Posterior cingulate gyrus (tissue), 11 donors: ENCODE measurements at regions not wholly inside any gene's neighbourhood (a gene's known extent, or its start where the extent isn't known, plus 50 kb on each side); places are given as distances from the start of the nearest gene placed in this dataset.

Experiments
- DNase-seq, 10 donors: peaks; one replicate each; pipeline versions ENCODE4 v3.0.0 to v3.0.0-alpha.2; 2020 to 2021; ENCODE audit warnings: mixed read lengths in 3 of 10
- intact Hi-C: fragments of 100-400 bp; cut with DNase I; formaldehyde crosslinking; loops from one replicate; pipeline ENCODE4 v1.15.1; 2023

- intact Hi-C loops, result no loop called here
- no peak for DNase-seq
Observed at GRCh38 chr18:24919181-24919797, 432.7 kb downstream of the ZNF521 start.

GRCh38 chr18:24922491-24922890 is 429.5 kb downstream of the ZNF521 start:
- intact Hi-C loops, result no loop called here
- DNase-seq, result no peak

DNA sequence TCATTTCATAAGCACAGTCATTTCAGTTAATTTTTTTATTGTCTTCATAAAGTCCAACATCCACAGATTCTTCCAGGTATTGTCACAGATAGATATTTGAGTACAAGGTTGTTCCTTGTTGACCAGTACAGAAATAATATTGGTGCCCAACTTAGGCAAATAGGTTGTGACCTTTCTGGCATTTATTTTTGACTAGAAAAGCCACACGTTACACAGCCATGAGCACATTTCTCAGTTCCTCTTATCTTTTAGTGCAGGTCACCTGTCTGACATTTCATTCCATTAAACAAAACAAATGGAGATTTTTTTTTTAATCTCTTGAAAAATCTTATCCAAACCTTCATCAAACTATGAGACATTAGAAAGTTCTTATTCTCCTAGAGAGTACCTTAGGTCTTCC is 428.8 kb downstream of the ZNF521 start:
- DNase-seq, result no peak
- intact Hi-C loops, result no loop called here

DNA sequence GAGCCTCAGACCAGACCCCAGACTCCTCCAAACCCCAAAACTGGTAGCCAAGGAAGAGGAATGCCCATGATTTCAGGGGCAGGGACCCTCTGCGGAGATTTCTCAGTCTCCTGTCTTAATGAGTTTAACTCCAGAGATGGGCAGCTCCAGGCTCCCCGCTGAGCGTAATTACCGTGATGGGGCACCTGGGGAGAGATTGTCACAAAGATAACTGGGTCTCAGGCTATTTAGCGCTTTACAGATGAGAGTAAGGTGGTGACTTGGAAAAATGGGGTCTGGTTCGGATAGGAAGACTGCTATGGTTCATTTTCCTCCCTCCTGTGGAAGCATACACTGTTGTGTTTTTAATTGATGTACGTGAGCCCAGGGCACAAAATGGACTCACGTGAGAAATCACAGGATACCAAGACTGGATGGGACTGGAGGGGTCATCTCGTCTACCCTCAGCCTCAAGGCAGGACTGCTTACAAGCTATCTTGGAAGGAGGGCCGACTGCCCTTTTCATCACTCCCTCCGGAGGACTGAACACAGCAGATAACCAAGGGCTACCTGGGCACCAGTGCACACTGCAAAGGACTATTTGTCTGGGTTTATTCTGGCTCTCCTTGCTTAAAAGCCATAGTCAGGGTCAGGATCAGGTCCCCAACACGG is 427.8 kb downstream of the ZNF521 start:
- DNase-seq, result no peak
- intact Hi-C loops, result no loop called here

GRCh38 chr18:24926649-24927048 is 425.3 kb downstream of the ZNF521 start:
- DNase-seq, result no peak
- intact Hi-C loops, result no loop called here

DNA sequence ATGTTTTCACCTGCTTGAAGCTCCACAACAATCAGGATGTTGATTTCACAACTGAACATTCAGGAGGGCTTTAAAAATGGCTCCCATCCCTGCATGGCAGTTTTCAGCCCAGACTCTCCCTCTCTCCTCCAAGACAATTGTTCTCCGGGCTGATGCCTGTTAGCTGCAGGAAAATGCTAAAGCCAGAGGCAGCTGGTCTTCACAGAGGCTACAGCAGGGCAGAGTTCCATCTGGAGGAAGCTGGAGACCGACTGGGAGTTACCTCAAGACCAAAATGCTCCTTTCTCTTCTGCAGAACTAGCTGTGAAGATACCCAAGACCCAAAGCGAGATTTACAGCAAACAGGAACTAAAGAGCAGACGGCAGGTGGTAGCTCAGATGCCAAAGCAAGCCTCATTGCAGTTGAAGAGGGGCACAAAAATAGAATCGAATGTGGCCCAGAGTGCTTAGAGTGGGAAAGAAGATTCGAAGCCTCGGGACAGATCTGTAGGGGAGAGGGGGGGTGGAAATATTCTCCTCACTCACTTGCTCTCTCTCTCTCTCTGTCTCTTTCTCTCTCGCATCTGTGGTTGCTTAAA is 423.6 kb downstream of the ZNF521 start:
- DNase-seq, result no peak
- intact Hi-C loops, result no loop called here

- no peak for DNase-seq
- intact Hi-C loops, result no loop called here
Observed at GRCh38 chr18:24930478-24930877, 421.5 kb downstream of the ZNF521 start.

- intact Hi-C loops, result no loop called here
- no peak for DNase-seq
Observed at GRCh38 chr18:24930971-24931370, 421.0 kb downstream of the ZNF521 start.

DNA sequence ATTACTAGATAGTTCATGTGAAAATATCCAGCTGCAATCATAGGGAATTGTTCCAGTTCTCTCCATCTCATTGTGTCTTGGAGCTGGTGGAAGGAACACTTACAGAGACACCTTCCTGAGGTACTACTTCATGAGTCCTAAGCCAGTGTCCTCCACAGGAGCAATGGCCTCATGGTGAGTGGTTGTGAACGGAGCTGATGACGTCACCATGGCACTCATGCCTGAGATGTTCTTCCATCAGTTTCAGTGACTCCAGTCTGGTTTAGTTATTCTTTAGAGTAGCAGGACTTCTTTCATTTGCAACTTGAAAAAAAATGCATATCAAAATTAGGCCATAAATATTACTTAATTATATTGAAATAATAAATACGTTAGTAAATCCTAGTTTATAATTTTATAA is 418.6 kb downstream of the ZNF521 start:
- intact Hi-C loops, result no loop called here

DNA sequence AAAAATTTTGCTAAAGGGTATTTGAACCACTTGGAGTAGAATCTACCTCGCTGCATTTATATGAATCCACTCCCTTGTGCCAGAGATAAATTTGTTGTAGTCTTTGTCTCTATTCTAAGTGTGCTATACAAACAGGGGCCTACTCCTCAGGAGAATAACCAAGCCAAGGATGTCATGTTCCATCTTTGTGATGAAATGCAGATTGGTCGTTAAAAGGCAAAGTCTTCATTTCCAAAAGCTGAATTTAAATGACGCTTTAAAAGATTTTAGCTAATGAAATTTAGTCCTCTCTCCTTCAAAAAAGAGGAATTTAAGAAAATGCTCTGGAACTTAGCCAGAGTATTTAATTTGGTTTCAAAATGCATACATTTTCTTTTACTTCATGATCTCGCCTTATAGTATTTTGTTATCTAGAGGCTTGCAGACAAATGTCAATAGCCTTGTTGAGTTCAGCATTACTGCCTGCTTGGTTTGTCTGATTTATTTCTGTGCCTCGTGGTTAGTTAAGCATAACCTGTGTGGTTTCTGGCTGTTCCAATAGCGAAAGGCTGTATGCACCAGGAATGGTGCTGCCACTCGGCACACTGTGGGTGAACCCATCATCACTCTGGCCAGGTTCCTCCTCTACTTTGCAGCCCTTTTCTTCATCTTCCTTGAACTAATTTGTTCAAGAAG is 417.6 kb downstream of the ZNF521 start:
- intact Hi-C loops, result no loop called here
- no peak for DNase-seq

More for the DNA sequence above, 418.6 kb downstream of the ZNF521 start:
- DNase-seq, result no peak

DNA sequence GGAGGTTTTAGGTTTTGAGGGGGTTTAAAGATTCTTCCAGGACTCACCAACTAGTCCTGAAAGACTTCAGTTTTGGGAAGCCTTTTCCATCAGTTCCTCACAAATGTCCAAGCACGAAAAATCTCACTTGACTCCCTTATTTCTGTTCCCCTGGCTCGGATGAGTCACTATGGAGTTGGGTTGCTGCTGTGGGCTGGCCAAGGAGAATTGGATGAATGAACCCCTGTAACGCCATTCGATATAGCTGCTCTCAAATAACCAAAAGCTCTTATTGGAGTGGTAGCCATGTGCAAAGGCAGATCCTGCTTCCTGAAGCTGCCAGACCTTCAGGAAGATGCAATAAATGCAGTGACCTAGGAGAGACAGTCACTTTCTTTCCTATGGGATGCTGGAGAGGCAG is 417.0 kb downstream of the ZNF521 start:
- intact Hi-C loops, result no loop called here
- no peak for DNase-seq

GRCh38 chr18:24935896-24936295 is 416.1 kb downstream of the ZNF521 start:
- intact Hi-C loops, result no loop called here
- no peak for DNase-seq

GRCh38 chr18:24936691-24937090 is 415.3 kb downstream of the ZNF521 start:
- intact Hi-C loops, result no loop called here
- no peak for DNase-seq

DNA sequence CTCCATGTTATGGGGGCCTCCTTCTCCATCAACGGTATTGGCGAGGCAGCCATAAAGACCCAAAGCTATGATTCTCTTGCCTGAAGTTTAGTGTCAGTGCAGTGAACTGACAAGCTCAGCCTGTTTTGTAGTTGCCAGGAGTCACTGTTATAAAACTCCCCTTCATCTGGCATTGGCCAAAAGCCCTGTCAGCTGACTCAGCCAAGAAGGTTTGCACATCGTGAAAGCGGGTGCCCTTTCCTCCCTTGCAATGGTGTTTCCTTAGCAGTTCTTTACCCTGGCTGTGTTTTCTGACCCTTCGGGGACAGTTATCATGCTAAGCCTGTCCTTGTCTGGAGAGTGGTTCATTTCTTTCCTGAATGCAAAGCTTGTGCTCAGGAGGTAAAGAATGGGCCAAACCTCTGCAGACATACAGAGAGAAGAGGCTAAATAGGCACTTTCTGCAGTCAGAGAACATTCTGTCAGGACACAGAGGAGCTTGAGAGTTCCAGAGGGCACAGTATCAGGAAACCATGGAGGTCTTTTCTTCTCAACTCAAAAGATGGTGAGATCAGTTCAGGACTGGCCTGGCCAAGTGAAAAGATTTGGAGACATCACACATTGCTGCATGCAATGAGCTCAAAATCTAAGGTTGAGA is 414.2 kb downstream of the ZNF521 start:
- intact Hi-C loops, result no loop called here
- no peak for DNase-seq

DNA sequence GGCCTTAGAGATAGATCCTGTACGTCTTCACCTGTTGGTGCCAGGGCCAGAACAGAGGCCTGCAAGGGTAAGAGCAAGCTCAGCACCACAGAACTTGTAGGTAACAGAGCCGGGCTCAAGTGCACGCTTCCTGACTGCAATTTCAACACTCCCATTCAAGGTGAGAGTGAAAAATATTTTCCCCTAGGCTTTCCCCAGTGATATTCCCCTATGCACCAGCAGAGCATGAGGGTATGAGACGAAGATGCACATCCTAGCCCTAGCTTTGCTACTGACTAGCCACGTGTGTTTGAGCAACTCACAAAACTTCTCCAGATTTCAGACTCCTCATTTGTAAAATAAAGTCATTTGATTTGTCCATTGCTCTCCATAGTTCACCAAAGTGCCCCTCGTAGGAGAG is 411.6 kb downstream of the ZNF521 start:
- no peak for DNase-seq
- intact Hi-C loops, result no loop called here

DNA sequence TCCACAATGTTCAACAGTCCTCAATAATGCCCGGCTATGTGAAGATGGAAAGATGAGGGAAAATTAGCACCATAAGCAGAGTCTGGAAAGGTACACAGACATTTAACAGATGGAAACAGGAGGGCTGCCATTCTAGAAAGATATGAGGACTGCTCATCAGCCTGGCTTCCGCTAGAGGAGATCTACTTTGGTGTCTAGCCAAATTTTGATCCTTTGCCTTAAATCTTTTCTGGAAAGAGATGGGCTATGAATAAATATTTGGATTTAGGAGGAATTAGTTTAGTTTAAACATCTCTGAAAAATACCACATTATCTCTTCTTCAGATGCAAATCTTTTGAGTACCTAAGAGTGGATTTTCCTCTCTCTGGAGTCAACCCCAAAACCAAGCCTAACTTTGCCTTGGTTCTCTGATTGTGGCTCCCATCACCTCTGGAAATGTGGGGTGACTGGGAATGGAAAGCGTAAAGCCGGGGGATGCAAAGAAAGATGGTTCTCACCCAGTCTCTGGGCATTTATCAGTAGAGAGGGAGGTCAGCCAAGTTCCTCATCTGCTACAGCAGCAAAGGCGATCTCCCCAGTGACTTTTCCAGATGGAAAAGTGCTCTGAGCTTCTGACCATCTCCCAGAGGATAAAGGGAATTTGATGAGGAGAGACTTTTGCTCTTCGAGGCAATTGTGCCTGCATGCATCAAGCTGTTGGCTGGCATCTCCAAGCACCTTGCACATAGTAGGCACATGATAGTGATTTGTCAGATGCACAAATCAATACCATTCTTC is 410.6 kb downstream of the ZNF521 start:
- no peak for DNase-seq
- intact Hi-C loops, result no loop called here

DNA sequence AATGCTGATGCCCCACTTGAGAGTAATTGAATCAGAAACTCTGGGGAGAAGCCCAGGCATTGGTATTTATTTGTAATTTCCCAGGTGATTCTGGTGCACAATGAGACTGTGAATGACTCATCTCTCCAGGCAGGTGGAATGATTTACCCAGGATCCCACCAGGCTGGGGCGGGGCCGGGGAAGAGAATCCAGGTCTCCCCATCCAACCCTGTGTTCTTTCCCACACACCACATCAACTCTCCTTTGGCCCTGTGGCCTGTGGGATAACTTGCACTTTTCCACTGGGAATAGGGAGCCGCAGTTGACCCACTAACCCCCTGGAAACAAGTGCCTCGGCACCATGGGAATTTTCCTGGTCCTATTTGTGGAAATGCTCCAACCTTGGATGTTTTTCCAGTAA is 409.8 kb downstream of the ZNF521 start:
- DNase-seq, result peak in 1 of 10 donors; percentile 40
- intact Hi-C loops, result no loop called here

GRCh38 chr18:24947521-24948305 is 404.3 kb downstream of the ZNF521 start:
- DNase-seq, result no peak
- intact Hi-C loops, result no loop called here

DNA sequence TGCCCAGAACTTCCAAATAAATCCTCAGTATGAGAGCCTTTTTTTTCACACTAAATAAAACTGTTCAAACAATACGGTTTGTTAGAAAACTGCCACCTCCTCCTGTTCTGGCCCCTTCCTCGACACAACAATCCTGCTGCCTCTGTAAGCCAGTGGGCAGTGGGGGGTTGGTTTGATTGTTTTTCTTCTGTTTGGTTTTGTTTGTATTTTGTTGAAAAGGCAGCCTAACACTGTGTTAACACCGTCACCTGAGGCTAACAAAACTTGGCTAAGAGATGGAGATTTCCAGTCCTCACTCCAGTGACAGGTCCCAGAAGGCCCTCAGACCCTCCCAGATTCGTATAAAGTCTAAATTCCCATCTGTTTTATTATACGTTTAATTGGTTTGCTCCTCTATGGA is 402.1 kb downstream of the ZNF521 start:
- intact Hi-C loops, result no loop called here

GRCh38 chr18:24954341-24954740 is 397.6 kb downstream of the ZNF521 start:
- intact Hi-C loops, result no loop called here
- no peak for DNase-seq

More for the DNA sequence above, 402.1 kb downstream of the ZNF521 start:
- DNase-seq, result no peak
